Keratinocyte (primary cell): ENCODE measurements at regions not wholly inside any gene's neighbourhood (a gene's known extent, or its start where the extent isn't known, plus 50 kb on each side); places are given as distances from the start of the nearest gene placed in this dataset.

Source experiments
- DNase-seq: peaks from one replicate; pipeline ENCODE4 v3.0.0-alpha.2; 2011; ENCODE audit warnings: low read depth, missing footprints, low spot score
- FAIRE-seq: peaks from 2 replicates; lab custom pipeline; 2011; peaks lifted over from hg19 to GRCh38; lab: Jason Lieb, UNC
- H2AFZ ChIP-seq: 2 replicates; pipeline ENCODE4 v1.6.0; 2012; ENCODE audit warnings: low read length, control low read depth, inconsistent platforms; ENCODE audit not compliant: control insufficient read depth
- H3K27ac ChIP-seq: 2 replicates; pipeline ENCODE4 v1.5.1; 2011; ENCODE audit warnings: low read length; ENCODE audit not compliant: control insufficient read depth, insufficient read depth
- H3K27me3 ChIP-seq: 3 replicates; pipeline ENCODE4 v1.6.0; 2011; ENCODE audit warnings: low read length; ENCODE audit not compliant: control insufficient read depth, insufficient read depth; ENCODE audit errors: extremely low read depth
- H3K36me3 ChIP-seq, 2 experiments: 2 replicates in 1 of 2; 3 replicates in 1 of 2; pipeline ENCODE4 v1.5.1; 2011; ENCODE audit warnings: low read length in 2 of 2, mild to moderate bottlenecking in 1 of 2; ENCODE audit not compliant: control insufficient read depth in 2 of 2, insufficient read depth in 2 of 2; ENCODE audit errors: extremely low read depth in 1 of 2
- H3K4me1 ChIP-seq: 3 replicates; pipeline ENCODE4 v1.5.1; 2011; ENCODE audit warnings: low read length; ENCODE audit not compliant: control insufficient read depth, insufficient read depth; ENCODE audit errors: extremely low read depth
- H3K4me2 ChIP-seq: 3 replicates; pipeline ENCODE4 v1.6.0; 2011; ENCODE audit warnings: low read depth, low read length; ENCODE audit not compliant: control insufficient read depth, insufficient read depth; ENCODE audit errors: extremely low read depth
- H3K4me3 ChIP-seq, 3 experiments: fragments of 200-600 bp in 1 of 3; sonication (generic) in 1 of 3; 2 replicates in 2 of 3; 3 replicates in 1 of 3; pipeline ENCODE4 v1.5.1; 2011 to 2016; ENCODE audit warnings: low read length in 3 of 3, mild to moderate bottlenecking in 3 of 3, control low read depth in 2 of 3, inconsistent platforms in 1 of 3, low read depth in 1 of 3, mixed read lengths in 1 of 3, mixed run types in 1 of 3, moderate library complexity in 1 of 3; ENCODE audit not compliant: control insufficient read depth in 2 of 3, insufficient read depth in 2 of 3; ENCODE audit errors: extremely low read depth in 1 of 3
- H3K79me2 ChIP-seq: 2 replicates; pipeline ENCODE4 v1.6.0; 2012; ENCODE audit warnings: low read length; ENCODE audit not compliant: control insufficient read depth, insufficient read depth
- H3K9ac ChIP-seq: 3 replicates; pipeline ENCODE4 v1.6.0; 2011; ENCODE audit warnings: low read length; ENCODE audit not compliant: control insufficient read depth, insufficient read depth; ENCODE audit errors: extremely low read depth
- H3K9me1 ChIP-seq: 3 replicates; pipeline ENCODE4 v1.6.0; 2011; ENCODE audit warnings: low read length; ENCODE audit not compliant: control insufficient read depth, insufficient read depth; ENCODE audit errors: extremely low read depth
- H3K9me3 ChIP-seq: 2 replicates; pipeline ENCODE4 v1.5.1; 2012; ENCODE audit warnings: low read depth, low read length; ENCODE audit not compliant: control insufficient read depth
- H4K20me1 ChIP-seq: 3 replicates; pipeline ENCODE4 v1.6.0; 2011; ENCODE audit warnings: low read length; ENCODE audit not compliant: control insufficient read depth, insufficient read depth; ENCODE audit errors: extremely low read depth
- EZH2 ChIP-seq: IDR thresholded peaks from one replicate; pipeline ENCODE4 v1.6.1; 2012; ENCODE audit warnings: inconsistent platforms, mild to moderate bottlenecking, low read length, moderate library complexity
- dilution Hi-C: fragments of 300-500 bp; cut with MboI; formaldehyde crosslinking; loops from one replicate; pipeline ENCODE4 v1.7.0; 2020; ENCODE audit warnings: low sequenced_read_pairs; ENCODE audit not compliant: extremely low pct_ligation_motif_present
- TF ChIP-seq, protein P1 (sequence below), 3 experiments: IDR thresholded peaks in 1 of 3; conservative IDR thresholded peaks in 1 of 3; optimal IDR thresholded peaks in 1 of 3; 2 replicates in 2 of 3; 3 replicates in 1 of 3; pipeline versions ENCODE3 to v1.5.1; 2011; ENCODE audit warnings: low read length in 3 of 3, mild to moderate bottlenecking in 3 of 3, moderate library complexity in 2 of 3, control low read depth in 1 of 3, inconsistent platforms in 1 of 3; ENCODE audit not compliant: insufficient read depth in 2 of 3; ENCODE audit errors: extremely low read depth in 1 of 3

DNA sequence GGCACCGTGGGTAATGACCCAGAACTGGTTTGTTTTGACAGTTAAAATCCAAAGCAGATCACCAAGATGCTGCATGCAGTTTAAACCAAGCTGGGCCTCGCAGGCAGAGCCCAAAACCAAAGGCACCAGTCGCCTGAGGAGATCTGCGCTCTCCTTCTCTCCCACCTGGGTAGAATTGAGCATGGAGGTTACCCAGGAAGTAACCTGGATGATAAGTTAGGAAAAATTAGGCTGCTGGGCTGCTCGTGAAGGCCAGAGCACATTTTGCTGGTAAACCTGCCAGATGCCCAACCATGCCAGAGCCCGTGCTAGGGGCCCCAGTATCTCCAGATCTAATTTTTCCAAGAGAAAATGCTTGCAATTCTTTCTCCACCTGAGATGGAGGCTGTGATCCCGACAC lies 388.3 kb upstream of the MGMT start:
- FAIRE-seq (no peak), DNase-seq (no peak)
- Histone ChIP-seq H3K36me3 (no peaks in the 10 kb centered on the region), H3K9me3 (peaks cover 2% of the 10 kb centered on the region), H3K27ac (no peak overlapping the region), H3K79me2 (no peaks in the 10 kb centered on the region), H3K4me1 (no peaks in the 10 kb centered on the region), H4K20me1 (no peaks in the 10 kb centered on the region), H3K4me2 (no peak overlapping the region), H3K4me3 (no peak overlapping the region), H3K9me1 (no peaks in the 10 kb centered on the region), H3K27me3 (no peaks in the 10 kb centered on the region), H3K9ac (no peak overlapping the region), H2AFZ (no peak overlapping the region)
- dilution Hi-C loops = no loop called here
- TF ChIP-seq, protein P1, sequence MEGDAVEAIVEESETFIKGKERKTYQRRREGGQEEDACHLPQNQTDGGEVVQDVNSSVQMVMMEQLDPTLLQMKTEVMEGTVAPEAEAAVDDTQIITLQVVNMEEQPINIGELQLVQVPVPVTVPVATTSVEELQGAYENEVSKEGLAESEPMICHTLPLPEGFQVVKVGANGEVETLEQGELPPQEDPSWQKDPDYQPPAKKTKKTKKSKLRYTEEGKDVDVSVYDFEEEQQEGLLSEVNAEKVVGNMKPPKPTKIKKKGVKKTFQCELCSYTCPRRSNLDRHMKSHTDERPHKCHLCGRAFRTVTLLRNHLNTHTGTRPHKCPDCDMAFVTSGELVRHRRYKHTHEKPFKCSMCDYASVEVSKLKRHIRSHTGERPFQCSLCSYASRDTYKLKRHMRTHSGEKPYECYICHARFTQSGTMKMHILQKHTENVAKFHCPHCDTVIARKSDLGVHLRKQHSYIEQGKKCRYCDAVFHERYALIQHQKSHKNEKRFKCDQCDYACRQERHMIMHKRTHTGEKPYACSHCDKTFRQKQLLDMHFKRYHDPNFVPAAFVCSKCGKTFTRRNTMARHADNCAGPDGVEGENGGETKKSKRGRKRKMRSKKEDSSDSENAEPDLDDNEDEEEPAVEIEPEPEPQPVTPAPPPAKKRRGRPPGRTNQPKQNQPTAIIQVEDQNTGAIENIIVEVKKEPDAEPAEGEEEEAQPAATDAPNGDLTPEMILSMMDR (optimal IDR thresholded peaks at IDR 0.05 in 1 of 3, IDR thresholded peaks at IDR 0.05 in 1 of 3, conservative IDR thresholded peaks at IDR 0.05 in 1 of 3; ENCODE audit: extremely low read depth in 1 of 3, insufficient read depth in 2 of 3, low read length in 3 of 3) = no peak
- TF ChIP-seq EZH2 = no peak

- Histone ChIP-seq H3K36me3 (no peaks in the 10 kb centered on the region), H3K27ac (no peak overlapping the region), H2AFZ (no peak overlapping the region), H3K4me3 (no peak overlapping the region), H3K27me3 (no peaks in the 10 kb centered on the region), H3K9ac (no peak overlapping the region), H3K9me3 (peaks cover 2% of the 10 kb centered on the region), H3K9me1 (no peaks in the 10 kb centered on the region), H3K79me2 (no peaks in the 10 kb centered on the region), H3K4me2 (no peak overlapping the region), H4K20me1 (no peaks in the 10 kb centered on the region), H3K4me1 (no peaks in the 10 kb centered on the region)
- no peak for FAIRE-seq
- no peak for DNase-seq
- TF ChIP-seq EZH2 = no peak
- TF ChIP-seq, protein P1 (optimal IDR thresholded peaks at IDR 0.05 in 1 of 3, IDR thresholded peaks at IDR 0.05 in 1 of 3, conservative IDR thresholded peaks at IDR 0.05 in 1 of 3; ENCODE audit: extremely low read depth in 1 of 3, insufficient read depth in 2 of 3, low read length in 3 of 3) = no peak
- dilution Hi-C loops = no loop called here
Measured at GRCh38 chr10:129079705-129080104, 387.3 kb upstream of the MGMT start.
